HL-60/S4 (cell line): ENCODE measurements at regions not wholly inside any gene's neighbourhood (a gene's known extent, or its start where the extent isn't known, plus 50 kb on each side); places are given as distances from the start of the nearest gene placed in this dataset.
"Not testable (repeated sequence)": the region's sequence is repeated elsewhere in the genome, so short reads cannot be mapped to it uniquely, and the experiment has no call there.

Experiments used
- in situ Hi-C: fragments of 300-500 bp; cut with MboI; formaldehyde crosslinking; loops from 2 replicates; pipeline ENCODE4 v1.14.3; 2022; ENCODE audit warnings: low sequenced_read_pairs

DNA sequence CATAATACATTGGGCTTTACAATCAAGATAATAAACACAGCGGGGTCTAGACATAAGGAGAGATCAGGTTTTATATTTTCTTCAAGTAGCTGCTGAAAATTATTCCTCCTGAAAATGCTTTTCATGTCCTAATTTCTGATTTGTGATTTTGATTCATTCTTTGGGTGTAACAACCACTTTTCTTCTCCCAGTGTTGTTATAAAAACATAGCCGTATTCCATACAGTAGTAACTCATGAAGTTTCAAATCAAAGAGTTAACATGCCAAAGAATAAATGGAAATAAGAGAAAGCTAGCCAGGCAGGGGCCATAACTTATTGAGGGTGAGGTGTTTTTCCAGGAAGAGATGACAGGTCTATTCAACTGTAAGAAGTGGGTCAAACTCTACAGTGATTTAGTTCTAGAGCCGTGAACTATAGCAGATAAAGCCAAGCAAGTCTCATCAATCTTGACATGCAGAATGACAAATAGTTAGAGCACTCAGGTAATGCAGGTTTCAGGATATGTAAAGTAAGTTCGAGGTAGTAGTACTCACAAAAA is 934.4 kb upstream of the SLITRK1 start:
- in situ Hi-C loops: no loop called here

DNA sequence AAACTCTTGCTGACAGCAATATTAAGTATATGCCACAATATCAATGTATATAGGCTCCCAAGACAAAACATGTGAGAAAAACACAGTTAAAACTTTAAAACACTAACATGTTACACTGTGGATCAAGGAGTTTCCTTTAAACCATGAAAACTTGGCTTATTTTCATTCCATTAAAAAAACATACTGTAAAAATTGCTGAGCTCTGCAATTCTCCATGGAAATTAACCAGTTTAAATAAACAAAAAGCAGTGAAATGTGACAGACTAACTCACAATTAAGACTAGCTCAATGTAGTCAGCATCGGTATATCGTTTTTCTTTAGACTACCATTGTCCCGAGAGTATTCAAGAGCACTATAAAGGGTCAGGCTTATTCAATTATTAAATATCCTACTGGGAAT is 930.5 kb upstream of the SLITRK1 start:
- in situ Hi-C loops: no loop called here

DNA sequence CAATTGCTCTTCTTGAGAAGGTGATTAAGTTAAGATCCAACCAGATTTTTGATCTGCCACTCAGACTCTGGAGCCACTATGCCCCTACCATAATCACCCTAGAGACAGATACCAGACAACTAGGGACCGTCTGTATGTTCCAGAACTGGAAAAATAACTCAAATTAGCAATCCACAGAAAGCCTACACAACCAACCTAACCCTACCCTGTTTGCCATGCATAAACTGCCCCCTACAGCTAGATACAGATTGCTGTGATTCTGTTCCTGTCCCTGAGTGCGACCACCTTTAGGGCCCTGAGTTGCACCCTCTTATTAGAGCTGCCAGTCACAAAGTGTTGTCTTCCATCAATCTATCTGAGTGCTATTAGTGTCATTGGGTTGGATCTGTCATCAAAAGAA is 929.8 kb upstream of the SLITRK1 start:
- in situ Hi-C loops: no loop called here

DNA sequence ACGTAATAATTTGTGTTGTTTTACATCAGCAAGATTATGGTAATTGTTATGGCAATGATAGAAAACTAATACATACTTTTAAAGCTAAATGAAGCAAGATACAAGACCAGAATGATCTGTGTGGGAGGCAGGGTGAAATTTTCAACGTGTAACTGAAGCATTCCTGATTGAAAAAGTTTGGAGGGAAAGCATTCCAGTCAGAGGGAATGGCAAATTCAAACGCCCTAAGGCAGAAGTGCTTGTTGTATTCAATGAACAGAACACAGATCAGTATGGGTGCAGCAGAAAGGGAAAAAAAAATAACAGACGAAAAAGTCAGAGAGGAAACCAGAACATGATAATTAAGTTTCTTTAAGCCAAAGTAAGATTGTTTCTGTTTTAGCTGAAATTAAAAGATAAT is 928.5 kb upstream of the SLITRK1 start:
- in situ Hi-C loops: no loop called here

DNA sequence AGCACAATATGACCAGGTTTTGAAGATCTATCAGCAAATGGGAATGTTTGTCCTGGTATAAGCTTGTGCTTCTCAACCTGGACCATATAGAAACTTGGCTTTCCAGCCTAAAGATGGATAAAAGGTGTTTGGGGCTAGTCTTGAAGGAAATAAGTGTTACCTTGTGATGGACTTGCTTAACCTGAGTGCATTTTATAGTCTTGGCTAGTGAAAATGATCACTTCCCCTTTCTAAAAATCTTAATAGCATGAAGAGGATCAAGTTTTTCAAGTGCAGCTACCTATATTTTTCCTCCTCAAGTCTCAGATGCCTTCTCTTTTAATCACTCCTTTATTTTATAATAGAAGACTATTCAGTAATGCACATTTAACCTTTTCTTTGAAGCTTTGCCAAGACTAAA is 919.8 kb upstream of the SLITRK1 start:
- in situ Hi-C loops: no loop called here

DNA sequence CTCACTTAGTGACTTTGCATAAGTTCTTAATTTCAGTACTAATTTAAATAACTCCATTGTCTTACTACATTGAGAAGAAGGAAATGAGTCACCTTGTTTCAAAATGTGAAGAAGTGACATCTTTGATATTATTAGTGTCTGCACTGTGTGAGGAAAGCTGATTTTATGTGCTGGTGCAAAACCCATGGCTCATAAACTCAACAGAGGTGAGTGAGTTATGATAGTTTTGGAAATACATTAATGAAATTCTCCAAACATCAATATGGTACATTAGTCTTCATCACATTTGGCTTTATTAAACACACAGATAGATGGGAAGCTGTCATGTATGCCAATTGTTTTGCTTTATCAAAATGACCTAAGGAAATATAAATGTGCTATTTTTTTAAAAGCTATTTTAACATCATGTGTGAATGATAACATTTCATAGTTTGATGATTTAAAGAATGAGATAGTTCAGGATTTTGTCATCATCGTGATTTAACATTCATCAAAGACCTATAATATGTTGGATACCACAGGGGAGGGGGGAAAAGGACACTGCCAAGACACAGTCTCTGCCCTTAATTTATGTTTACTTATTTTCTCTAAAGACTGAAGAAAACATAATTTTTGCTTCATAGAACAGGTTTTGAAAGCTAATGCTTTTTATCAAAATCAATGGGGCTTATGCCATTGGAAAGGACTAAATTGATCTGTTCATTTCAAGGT is 902.3 kb upstream of the SLITRK1 start:
- in situ Hi-C loops: no loop called here

DNA sequence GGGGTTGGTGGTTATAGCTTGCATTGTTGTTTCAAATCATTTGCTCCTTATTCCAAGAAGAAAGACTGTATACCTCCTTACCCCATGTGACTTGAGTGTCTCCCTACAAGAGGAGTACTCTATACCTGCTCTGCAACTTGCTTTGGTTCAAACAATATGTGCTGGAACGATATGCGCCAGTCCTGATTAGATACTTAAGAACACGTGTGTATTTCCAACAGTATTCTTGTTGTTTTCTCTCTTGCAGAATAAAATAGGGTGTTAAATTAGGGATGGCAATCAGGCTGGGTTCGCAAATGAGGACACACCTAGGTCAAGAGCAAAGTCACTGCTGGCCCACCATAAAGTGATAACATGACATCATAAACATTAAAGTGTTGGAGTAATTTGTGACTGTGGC is 895.0 kb upstream of the SLITRK1 start:
- in situ Hi-C loops: no loop called here

DNA sequence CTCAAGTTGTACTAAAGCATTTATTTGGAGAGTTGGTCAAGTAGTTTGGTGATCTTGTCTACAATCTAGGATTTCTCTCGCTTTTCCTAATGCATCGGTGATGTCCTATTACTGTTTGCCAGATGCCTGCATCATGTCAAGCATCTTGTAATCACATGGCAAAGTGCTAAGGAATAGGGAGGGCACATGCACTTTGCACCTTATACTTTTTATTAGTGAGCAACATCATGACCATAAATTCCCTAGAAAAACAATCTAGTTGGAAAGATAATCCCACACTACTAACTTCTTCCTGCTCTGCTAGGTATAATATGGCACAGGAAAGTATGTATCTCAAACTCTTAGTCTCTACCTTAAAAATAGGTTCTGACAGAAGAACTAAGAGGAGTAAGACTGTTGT is 894.3 kb upstream of the SLITRK1 start:
- in situ Hi-C loops: no loop called here

DNA sequence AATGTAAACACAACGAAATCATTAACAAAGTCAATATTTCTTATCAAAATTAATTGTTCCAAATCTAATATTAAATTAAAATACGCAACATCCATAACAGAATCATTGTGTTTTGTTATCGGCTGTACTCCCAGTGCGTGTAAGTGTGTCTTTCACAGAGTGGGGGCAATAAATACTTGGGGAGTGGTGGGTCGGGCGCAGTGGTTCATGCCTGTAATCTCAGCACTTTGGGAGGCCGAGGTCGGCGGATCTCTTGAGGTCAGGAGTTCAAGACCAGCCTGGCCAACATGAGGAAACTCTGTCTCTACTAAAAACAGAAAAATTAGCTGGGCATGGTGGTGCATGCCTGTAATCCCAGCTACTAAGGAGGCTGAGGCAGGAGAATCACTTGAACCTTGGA is 893.6 kb upstream of the SLITRK1 start:
- in situ Hi-C loops: not testable (repeated sequence)

DNA sequence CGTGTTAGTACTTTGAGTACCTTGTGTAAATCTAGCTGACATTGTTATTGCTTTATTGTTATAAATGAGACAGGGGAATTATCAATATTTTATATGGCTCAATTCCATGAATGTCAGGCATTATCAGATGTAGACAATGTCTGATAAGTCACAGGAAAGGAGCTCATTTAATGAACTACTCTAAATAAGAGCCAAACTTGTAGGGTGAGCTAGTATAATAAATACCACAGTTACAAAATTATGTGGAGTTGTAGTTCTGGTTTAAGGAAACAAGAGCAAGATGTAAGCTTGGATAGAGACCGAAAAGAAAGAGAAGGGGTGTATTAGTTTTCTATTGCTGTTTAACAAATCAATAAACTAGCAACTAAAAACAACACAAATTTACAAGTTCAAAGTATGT is 891.8 kb upstream of the SLITRK1 start:
- in situ Hi-C loops: no loop called here

DNA sequence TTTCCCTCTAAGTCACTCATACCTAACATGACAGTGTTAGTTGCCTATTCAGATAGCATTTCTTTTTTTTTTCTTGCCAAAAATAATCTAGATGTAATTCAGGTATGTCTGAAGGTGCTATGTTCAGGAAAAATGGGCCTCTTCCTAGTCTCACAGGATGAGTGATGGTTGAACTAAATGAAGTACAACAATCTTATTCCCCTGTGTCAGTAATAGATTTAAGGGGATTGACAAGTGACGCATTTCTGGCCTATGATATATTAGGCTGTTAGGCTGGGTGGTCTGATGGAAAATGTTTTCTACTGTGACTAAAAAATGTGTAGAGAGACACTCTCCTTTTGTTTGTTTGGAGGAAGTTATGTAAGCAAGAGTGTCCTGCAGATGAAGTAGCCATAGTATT is 878.7 kb upstream of the SLITRK1 start:
- in situ Hi-C loops: no loop called here

DNA sequence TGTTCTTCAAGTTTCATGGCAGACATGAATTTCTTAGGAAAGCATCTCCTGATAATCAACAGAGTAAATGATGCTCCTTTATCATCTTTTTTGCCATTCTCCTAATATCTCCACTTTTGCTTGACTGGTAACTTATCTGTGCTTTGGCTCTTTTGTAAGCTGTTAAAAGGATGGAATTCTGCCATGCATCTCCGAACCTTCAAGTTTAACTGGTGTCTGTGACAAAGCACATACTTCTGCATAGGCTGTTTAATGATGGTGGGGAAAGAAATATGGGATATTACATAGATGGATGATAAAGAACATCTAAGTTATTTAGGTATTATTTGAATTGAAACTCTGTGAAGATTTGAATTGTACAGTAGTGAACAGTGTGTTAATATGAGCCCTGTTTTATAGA is 866.9 kb upstream of the SLITRK1 start:
- in situ Hi-C loops: no loop called here

DNA sequence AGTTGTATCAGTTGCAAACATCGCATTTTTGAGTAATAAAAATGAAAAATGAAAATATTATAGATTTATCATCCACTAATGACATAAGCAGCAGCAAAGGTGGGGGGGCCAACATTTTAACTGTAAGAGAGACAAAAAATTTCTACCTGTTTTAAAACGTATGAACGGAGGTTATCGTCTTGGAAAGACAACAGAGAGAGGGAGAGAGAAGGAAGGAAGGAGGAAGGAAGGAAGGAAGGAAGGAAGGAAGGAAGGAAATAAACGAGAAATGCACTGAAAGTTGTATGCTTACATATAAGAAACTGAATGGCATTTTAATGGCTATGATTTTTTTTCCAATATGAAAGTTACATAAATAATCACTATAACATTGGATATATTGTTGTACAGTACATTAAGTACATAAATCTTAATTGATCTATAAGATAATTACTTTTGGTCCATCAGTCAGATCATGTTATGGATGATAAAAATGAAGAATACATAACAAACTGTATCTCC is 862.8 kb upstream of the SLITRK1 start:
- in situ Hi-C loops: no loop called here

DNA sequence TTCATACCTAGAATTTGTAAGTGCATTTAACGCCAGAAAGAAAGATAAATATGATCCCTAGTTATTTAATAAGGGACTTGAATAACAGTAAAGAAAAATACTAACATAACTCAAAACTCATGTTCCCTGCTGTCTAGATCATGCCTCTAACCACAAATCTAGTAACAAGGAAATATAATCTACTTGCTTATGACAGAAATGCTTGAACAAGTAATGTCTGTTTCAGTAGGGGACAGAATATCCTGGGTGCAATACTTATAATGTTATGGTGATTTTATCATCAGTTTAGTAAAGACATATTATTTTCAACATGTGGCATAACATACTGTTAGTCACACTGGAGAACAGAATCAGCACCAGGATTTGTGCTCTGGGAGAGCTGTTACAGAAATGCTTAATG is 861.9 kb upstream of the SLITRK1 start:
- in situ Hi-C loops: no loop called here

DNA sequence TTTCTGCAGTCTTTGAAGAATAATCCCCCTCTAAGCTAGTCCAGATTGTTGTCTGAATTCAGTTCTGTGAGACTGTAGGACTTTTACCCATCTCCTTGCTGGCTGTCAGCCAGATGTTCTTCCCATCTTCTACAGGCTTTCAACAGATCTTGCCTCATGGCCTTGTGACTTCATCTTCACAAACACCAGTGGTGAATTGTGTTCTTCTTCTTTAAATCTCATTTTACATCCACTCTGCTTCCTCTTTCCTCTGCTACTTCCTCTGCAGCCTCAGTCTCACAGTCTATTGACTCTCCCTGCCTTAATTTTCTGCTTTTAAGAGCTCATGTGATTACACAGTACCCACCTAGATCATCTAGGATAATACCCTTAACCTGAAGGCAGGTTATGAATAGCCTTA is 859.0 kb upstream of the SLITRK1 start:
- in situ Hi-C loops: no loop called here

DNA sequence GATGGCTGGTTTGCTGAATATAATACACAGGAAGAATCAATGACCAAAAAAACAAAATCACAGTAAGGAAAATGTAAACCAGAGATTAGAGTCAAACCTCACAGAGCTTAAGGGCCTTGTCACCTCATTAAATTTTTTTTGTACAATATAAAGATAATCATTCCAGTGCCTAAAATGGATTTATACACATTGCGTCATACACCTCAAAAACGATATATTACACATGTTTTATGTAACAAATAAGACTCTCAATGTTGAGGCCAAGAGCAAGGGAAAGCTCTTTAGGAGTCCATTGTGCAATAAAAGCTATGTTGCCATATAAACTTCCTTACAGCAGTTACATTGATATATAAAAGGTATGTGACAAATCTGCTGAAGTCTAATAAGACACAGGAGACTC is 856.7 kb upstream of the SLITRK1 start:
- in situ Hi-C loops: no loop called here

DNA sequence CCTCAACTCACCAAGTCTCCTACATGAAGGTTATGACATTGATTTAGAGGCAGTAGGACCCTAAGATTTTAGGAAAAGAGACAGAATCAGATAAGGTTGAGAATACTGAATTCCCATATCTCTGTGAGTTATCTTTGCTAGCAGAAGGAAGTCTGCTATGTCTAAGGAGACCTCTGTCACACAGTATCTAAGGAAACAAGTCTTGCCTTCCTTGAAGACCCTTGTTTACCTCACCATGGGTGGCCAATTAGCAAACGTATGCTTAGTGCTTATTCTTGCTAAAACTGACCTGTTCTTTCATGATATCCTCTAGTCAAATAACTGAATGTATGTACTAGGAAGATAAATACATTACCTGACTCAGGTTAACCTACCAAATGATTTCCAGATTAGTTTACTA is 855.4 kb upstream of the SLITRK1 start:
- in situ Hi-C loops: no loop called here

DNA sequence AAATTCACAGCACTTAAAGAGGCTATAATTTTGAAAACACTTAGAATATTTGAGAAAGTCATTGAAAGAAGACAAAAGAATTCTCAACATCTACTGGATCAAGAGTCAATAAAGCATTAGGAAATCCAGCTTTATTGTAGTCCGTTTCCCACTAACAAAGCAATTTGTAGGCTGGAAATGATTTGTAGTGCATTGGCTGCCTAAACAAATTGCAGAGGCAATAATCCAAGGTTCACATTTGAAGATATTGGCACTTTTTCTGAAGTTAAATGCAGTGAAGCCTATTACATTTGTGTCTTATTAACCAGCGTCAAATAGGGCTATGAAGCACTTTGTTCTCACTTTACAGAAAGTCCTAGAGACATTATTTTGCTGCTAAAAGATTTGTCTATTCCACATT is 848.1 kb upstream of the SLITRK1 start:
- in situ Hi-C loops: no loop called here

DNA sequence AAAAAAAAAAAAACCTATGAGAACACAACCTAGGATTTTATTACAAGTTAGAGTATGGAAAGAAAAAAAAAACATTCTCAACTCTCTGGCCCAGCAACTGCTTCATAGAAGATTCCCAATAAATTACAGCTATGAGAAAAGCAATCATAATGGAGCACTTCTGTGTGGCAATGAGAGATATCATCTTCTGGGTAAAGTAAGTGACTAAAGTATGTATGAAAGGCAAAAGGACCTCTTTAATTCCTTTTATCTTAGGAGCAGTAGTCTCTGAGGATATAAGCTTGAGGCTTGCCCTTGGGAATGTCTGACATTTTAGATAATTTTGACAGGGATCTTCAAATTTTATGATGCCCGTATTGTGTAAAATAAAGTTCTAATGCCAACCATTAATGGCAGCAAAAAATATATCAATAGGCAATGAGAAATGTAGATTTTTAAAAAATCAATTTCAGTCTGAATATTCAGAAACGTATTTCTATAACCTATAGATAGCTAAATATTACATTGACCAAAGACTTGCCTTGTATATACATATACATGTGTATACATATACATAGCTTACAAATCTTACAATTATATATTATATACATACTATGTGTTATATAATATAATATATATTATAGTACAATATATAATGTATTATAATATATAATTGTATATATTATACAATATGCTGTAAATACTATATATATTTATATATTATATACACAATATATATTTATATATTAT is 823.9 kb upstream of the SLITRK1 start:
- in situ Hi-C loops: no loop called here

DNA sequence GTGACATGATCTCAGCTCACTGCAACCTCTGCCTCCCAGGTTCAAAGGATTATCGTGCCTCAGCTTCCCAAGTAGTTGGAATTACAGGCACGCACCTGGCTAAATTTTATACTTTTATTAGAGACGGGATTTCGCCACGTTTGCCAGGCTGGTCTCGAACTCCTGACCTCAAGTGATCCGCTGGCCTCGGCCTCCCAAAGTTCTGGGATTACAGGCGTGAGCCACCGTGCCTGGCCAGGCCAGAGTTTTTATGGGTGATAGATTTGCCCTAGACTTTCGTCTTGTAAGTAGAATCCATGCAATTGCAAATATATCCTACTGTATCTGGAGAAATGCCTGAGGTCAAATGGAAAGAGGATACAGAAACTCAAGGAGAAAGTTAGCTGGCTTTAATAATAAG is 819.9 kb upstream of the SLITRK1 start:
- in situ Hi-C loops: no loop called here

DNA sequence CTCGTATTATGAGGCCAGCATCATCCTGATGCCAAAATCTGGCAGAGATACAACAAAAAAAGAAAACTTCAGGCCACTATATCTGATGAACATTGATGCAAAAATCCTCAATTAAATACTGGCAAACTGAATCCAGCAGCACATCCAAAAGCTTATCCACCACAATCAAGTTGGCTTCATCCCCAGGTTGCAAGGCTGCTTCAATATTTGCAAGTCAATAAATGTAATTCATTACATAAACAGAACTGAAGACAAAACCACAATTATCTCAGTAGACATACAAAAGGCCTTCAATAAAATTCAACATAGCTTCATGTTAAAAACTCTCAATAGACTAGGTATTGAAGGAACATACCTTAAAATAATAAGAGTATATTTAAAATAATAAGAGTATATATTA is 815.3 kb upstream of the SLITRK1 start:
- in situ Hi-C loops: not testable (repeated sequence)

DNA sequence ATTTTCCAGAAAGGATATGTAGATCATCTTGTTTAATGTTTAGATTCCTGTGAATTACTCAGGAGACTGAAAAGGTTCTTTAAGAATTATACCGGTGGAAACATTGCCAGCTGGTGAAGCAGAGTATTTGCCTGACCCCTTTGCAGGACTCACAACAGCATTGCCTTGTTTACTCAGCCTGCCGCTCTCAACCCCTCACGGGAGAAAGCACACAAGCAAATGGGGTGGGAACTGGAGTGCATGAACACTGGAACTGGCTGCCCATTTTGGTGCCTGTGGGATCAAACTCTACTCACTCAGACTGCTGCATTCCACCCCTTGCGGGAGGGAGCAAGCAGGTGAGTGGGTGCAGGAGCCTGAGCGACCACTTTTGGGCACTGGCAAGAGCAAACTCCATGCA is 804.7 kb upstream of the SLITRK1 start:
- in situ Hi-C loops: no loop called here
